CD14-positive monocyte (primary cell): ENCODE measurements at regions not wholly inside any gene's neighbourhood (a gene's known extent, or its start where the extent isn't known, plus 50 kb on each side); places are given as distances from the start of the nearest gene placed in this dataset.

ENCODE experiments used
- DNase-seq, 3 donors: peaks; one replicate each; pipeline ENCODE4 v3.0.0-alpha.2; 2011 to 2022
- H2AFZ ChIP-seq: 2 replicates; pipeline ENCODE4 v1.6.0; 2012; ENCODE audit warnings: mild to moderate bottlenecking, low read depth, low read length, inconsistent platforms; ENCODE audit not compliant: insufficient read depth, poor library complexity, severe bottlenecking
- H3K27ac ChIP-seq, 2 donors: 1 replicate in 1 of 2; 2 replicates in 1 of 2; pipeline ENCODE4 v1.5.1; 2012 to 2013; ENCODE audit warnings: low read length in 2 of 2, control low read depth in 1 of 2, inconsistent platforms in 1 of 2, low read depth in 1 of 2, mild to moderate bottlenecking in 1 of 2
- H3K27me3 ChIP-seq, 2 donors: one replicate each; pipeline versions ENCODE4 v1.6.0 to v1.6.1; 2011 to 2013; ENCODE audit warnings: low read length in 2 of 2; ENCODE audit not compliant: control insufficient read depth in 2 of 2, insufficient read depth in 2 of 2
- H3K36me3 ChIP-seq, 2 donors: replicated peaks in 1 of 2; 1 replicate in 1 of 2; 2 replicates in 1 of 2; pipeline versions ENCODE4 v1.5.1 to v1.6.1; 2012 to 2013; ENCODE audit warnings: low read length in 2 of 2, control low read depth in 1 of 2, inconsistent platforms in 1 of 2, mild to moderate bottlenecking in 1 of 2; ENCODE audit not compliant: insufficient read depth in 2 of 2, control insufficient read depth in 1 of 2
- H3K4me1 ChIP-seq, 2 donors: 1 replicate in 1 of 2; 2 replicates in 1 of 2; pipeline versions ENCODE4 v1.5.1 to v1.6.1; 2012 to 2013; ENCODE audit warnings: low read length in 2 of 2, control low read depth in 1 of 2, inconsistent platforms in 1 of 2, mild to moderate bottlenecking in 1 of 2, moderate library complexity in 1 of 2; ENCODE audit not compliant: insufficient read depth in 2 of 2, control insufficient read depth in 1 of 2
- H3K4me2 ChIP-seq: replicated peaks from 2 replicates; pipeline ENCODE3; 2012; ENCODE audit warnings: low read length, moderate library complexity, mild to moderate bottlenecking; ENCODE audit not compliant: poor library complexity, severe bottlenecking; ENCODE audit errors: extremely low read depth
- H3K4me3 ChIP-seq, 3 experiments: fragments of 200-600 bp in 1 of 3; sonication (generic) in 1 of 3; replicated peaks in 1 of 3; 1 replicate in 2 of 3; 2 replicates in 1 of 3; pipeline ENCODE4 v1.5.1; 2011 to 2013; ENCODE audit warnings: low read length in 3 of 3, mild to moderate bottlenecking in 3 of 3, control low read depth in 2 of 3, low read depth in 2 of 3, inconsistent platforms in 1 of 3, moderate library complexity in 1 of 3
- H3K79me2 ChIP-seq: 2 replicates; pipeline ENCODE4 v1.6.0; 2012; ENCODE audit warnings: mild to moderate bottlenecking, control low read depth, inconsistent platforms, low read length, moderate library complexity; ENCODE audit not compliant: insufficient read depth
- H3K9ac ChIP-seq: 2 replicates; pipeline ENCODE4 v1.6.0; 2017; ENCODE audit warnings: low read length, mild to moderate bottlenecking; ENCODE audit not compliant: insufficient read depth, poor library complexity, severe bottlenecking
- H3K9me3 ChIP-seq, 2 donors: replicated peaks in 1 of 2; 1 replicate in 1 of 2; 2 replicates in 1 of 2; pipeline versions ENCODE4 v1.5.1 to v1.6.1; 2012 to 2013; ENCODE audit warnings: low read length in 2 of 2, control low read depth in 1 of 2; ENCODE audit not compliant: control insufficient read depth in 1 of 2, insufficient read depth in 1 of 2
- H4K20me1 ChIP-seq: 2 replicates; pipeline ENCODE4 v1.6.0; 2012; ENCODE audit warnings: mild to moderate bottlenecking, low read length, control low read depth, moderate library complexity; ENCODE audit not compliant: insufficient read depth
- H3K27ac Mint-ChIP-seq, 7 donors: one replicate each; pipeline ENCODE4 v1.8.0; 2020; ENCODE audit warnings: mild to moderate bottlenecking in 7 of 7, mixed read lengths in 7 of 7, moderate library complexity in 6 of 7, inconsistent platforms in 2 of 7
- H3K27me3 Mint-ChIP-seq, 3 donors: one replicate each; pipeline ENCODE4 v1.8.0; 2021 to 2022; ENCODE audit warnings: low read depth in 3 of 3, mild to moderate bottlenecking in 3 of 3, mixed read lengths in 3 of 3, moderate library complexity in 3 of 3, inconsistent platforms in 1 of 3
- H3K36me3 Mint-ChIP-seq, 2 donors: one replicate each; pipeline ENCODE4 v1.8.0; 2020; ENCODE audit warnings: mixed read lengths in 2 of 2, inconsistent platforms in 1 of 2, mild to moderate bottlenecking in 1 of 2
- H3K4me1 Mint-ChIP-seq: one replicate; pipeline ENCODE4 v1.8.0; 2020; ENCODE audit warnings: mild to moderate bottlenecking, mixed read lengths
- H3K4me3 Mint-ChIP-seq, 2 donors: one replicate each; pipeline ENCODE4 v1.8.0; 2020; ENCODE audit warnings: mild to moderate bottlenecking in 2 of 2, mixed read lengths in 2 of 2, moderate library complexity in 1 of 2
- H3K9me3 Mint-ChIP-seq, 7 donors: one replicate each; pipeline ENCODE4 v1.8.0; 2020 to 2022; ENCODE audit warnings: mixed read lengths in 7 of 7, mild to moderate bottlenecking in 6 of 7, moderate library complexity in 6 of 7, inconsistent platforms in 2 of 7
- CTCF ChIP-seq: fragments of 200-600 bp; IDR thresholded peaks from one replicate; pipeline ENCODE4 v1.8.0; 2022; ENCODE audit warnings: antibody characterized with exemption, mild to moderate bottlenecking
- WGBS: methylation state at CpG from one replicate; pipeline ENCODE4 v1.1.5; 2013; ENCODE audit warnings: missing lambda C conversion rate; ENCODE audit not compliant: insufficient coverage; 5-methylcytosine and 5-hydroxymethylcytosine counted together
- intact Hi-C, 2 donors: fragments of 100-400 bp; cut with micrococcal nuclease; formaldehyde crosslinking; loops; one replicate each; pipeline versions ENCODE4 v1.15.0 to v1.15.1; 2023

GRCh38 chr2:221178139-221178538, 394.0 kb downstream of the EPHA4 start:
- intact Hi-C loops: no loop called here
- Histone ChIP-seq H3K9ac (no peak overlapping the region), H3K27ac (no peak overlapping the region), H3K27me3 (no peaks in the 10 kb centered on the region), H2AFZ (no peak overlapping the region), H3K4me1 (no peaks in the 10 kb centered on the region), H3K4me3 (no peak overlapping the region), H3K36me3 (no peaks in the 10 kb centered on the region), H3K4me2 (no peak overlapping the region), H3K79me2 (no peaks in the 10 kb centered on the region), H4K20me1 (no peaks in the 10 kb centered on the region), H3K9me3 (no peaks in the 10 kb centered on the region)
- H3K9me3 Mint-ChIP-seq: peaks cover 0 to 2% (median 0%) of the 10 kb centered on the region in 7 donors
- no peak for DNase-seq
- TF ChIP-seq CTCF: no peak
- H3K36me3 Mint-ChIP-seq: no peaks in the 10 kb centered on the region
- no peaks in the 10 kb centered on the region for H3K4me1 Mint-ChIP-seq
- H3K27ac Mint-ChIP-seq: no peak overlapping the region
- H3K27me3 Mint-ChIP-seq: no peaks in the 10 kb centered on the region
- no CpG with 5 or more reads among the region's 4 CpGs for WGBS
- H3K4me3 Mint-ChIP-seq: no peak overlapping the region

GRCh38 chr2:221186873-221187272, 385.2 kb downstream of the EPHA4 start:
- H3K4me1 Mint-ChIP-seq: no peaks in the 10 kb centered on the region
- Histone ChIP-seq H4K20me1 (no peaks in the 10 kb centered on the region), H3K9ac (no peak overlapping the region), H2AFZ (no peak overlapping the region), H3K79me2 (no peaks in the 10 kb centered on the region), H3K4me3 (no peak overlapping the region), H3K4me2 (no peak overlapping the region), H3K27ac (no peak overlapping the region), H3K36me3 (no peaks in the 10 kb centered on the region), H3K4me1 (no peaks in the 10 kb centered on the region), H3K9me3 (no peaks in the 10 kb centered on the region), H3K27me3 (no peaks in the 10 kb centered on the region)
- H3K27ac Mint-ChIP-seq: no peak overlapping the region
- H3K36me3 Mint-ChIP-seq: no peaks in the 10 kb centered on the region
- peaks cover 0 to 2% (median 0%) of the 10 kb centered on the region in 3 donors for H3K27me3 Mint-ChIP-seq
- intact Hi-C loops: no loop called here
- 77% methylated on average over 2 of the region's 3 CpGs for WGBS
- TF ChIP-seq CTCF: no peak
- peaks cover 0 to 7% (median 4%) of the 10 kb centered on the region in 7 donors for H3K9me3 Mint-ChIP-seq
- H3K4me3 Mint-ChIP-seq: no peak overlapping the region
- no peak for DNase-seq
